ENCODE measurements at regions not wholly inside any gene's neighbourhood (a gene's known extent, or its start where the extent isn't known, plus 50 kb on each side); places are given as distances from the start of the nearest gene placed in this dataset.

- no peak for DNase-seq (ENCODE audit: low read depth)
- TF ChIP-seq, protein P1, sequence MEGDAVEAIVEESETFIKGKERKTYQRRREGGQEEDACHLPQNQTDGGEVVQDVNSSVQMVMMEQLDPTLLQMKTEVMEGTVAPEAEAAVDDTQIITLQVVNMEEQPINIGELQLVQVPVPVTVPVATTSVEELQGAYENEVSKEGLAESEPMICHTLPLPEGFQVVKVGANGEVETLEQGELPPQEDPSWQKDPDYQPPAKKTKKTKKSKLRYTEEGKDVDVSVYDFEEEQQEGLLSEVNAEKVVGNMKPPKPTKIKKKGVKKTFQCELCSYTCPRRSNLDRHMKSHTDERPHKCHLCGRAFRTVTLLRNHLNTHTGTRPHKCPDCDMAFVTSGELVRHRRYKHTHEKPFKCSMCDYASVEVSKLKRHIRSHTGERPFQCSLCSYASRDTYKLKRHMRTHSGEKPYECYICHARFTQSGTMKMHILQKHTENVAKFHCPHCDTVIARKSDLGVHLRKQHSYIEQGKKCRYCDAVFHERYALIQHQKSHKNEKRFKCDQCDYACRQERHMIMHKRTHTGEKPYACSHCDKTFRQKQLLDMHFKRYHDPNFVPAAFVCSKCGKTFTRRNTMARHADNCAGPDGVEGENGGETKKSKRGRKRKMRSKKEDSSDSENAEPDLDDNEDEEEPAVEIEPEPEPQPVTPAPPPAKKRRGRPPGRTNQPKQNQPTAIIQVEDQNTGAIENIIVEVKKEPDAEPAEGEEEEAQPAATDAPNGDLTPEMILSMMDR (conservative IDR thresholded peaks at IDR 0.05; ENCODE audit: low read depth, low read length): no peak
- no peak overlapping the region for H3K4me3 ChIP-seq (ENCODE audit: low read length)
Observed at GRCh38 chr9:82601293-82601771, 461.6 kb downstream of the RASEF start.

- TF ChIP-seq, protein P1 (conservative IDR thresholded peaks at IDR 0.05; ENCODE audit: low read depth, low read length): no peak
- H3K4me3 ChIP-seq (ENCODE audit: low read length): no peak overlapping the region
- no peak for DNase-seq (ENCODE audit: low read depth)
Observed at GRCh38 chr9:82604947-82605656, 457.8 kb downstream of the RASEF start.

DNA sequence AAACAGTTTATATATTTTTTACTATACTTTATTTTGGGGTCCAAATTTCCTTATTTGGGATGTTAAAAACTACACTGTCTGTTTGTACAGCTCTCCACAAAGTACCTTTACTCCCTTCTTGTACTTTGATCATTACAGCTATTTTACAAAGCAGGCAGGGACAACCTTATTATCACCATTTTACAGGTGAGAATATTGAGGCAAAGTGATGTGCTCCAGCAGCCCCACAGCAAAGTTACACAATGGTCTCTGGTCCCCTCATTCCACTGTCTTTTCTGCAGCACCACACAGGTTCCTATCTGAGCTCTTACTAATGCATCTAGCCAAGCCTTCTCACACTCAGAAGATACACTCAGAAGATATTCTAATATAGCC is 457.3 kb downstream of the RASEF start:
- no peak for DNase-seq (ENCODE audit: low read depth)
- TF ChIP-seq, protein P1 (conservative IDR thresholded peaks at IDR 0.05; ENCODE audit: low read depth, low read length): no peak
- H3K4me3 ChIP-seq (ENCODE audit: low read length): no peak overlapping the region

GRCh38 chr9:82606071-82606470 is 456.9 kb downstream of the RASEF start:
- DNase-seq (ENCODE audit: low read depth): no peak
- H3K4me3 ChIP-seq (ENCODE audit: low read length): no peak overlapping the region
- TF ChIP-seq, protein P1 (conservative IDR thresholded peaks at IDR 0.05; ENCODE audit: low read depth, low read length): no peak

GRCh38 chr9:82606492-82607382 is 456.2 kb downstream of the RASEF start:
- TF ChIP-seq, protein P1 (conservative IDR thresholded peaks at IDR 0.05; ENCODE audit: low read depth, low read length): peak; percentile 65
- H3K4me3 ChIP-seq (ENCODE audit: low read length): no peak overlapping the region
- DNase-seq (ENCODE audit: low read depth): peak; percentile 37

DNA sequence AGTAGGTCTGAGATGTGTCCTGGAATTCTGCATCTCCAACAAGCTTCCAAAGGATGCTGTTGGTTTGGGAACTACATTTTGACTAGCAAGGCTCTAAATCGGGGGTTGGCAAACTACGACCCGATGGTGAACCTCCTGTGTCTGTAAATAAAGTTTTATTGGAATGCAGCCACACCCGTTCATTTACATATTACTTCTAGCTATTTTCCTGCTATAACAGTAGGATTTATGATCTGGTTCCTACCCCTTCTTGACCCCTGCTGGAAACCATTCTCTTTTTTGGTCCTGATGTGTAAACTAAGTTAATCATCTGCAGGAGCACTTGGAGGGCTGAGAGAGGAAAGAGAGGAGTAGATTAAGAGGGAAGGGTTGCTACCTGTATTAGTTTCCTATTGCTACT is 454.5 kb downstream of the RASEF start:
- no peak for DNase-seq (ENCODE audit: low read depth)
- TF ChIP-seq, protein P1 (conservative IDR thresholded peaks at IDR 0.05; ENCODE audit: low read depth, low read length): no peak

More for the DNA sequence above, 454.5 kb downstream of the RASEF start:
- no peak overlapping the region for H3K4me3 ChIP-seq (ENCODE audit: low read length)
